ENCODE measurements at regions not wholly inside any gene's neighbourhood (a gene's known extent, or its start where the extent isn't known, plus 50 kb on each side); places are given as distances from the start of the nearest gene placed in this dataset.

DNA sequence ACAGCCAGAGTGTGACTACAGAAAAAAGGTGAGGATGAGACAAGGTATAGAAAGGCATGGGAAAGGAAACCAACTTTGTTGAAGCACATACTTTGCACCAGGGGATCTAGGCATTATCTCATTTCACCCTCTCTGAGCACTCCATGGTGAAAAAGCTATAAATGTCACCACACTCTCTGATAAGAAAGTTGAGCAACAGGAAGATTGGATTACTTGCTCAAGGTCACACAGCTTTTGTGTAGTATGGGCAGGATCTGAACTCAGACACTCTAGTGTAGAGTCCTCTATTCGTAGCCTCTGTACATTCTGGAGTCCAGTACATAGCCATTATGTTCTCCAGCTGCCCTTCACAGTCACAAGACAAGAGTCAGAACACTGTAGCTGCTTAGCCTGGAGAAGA, 163.4 kb upstream of the SEMA6D start:
- H3K27me3 Mint-ChIP-seq = no peaks in the 10 kb centered on the region
- no peaks in the 10 kb centered on the region for H3K9me3 Mint-ChIP-seq
- DNase-seq (no peak), ATAC-seq (replicated peaks) (no peak)
- H3K4me1 Mint-ChIP-seq = no peaks in the 10 kb centered on the region
- H3K27ac Mint-ChIP-seq = peak overlapping the region; percentile 10
- no peaks in the 10 kb centered on the region for H3K36me3 Mint-ChIP-seq
- no peak overlapping the region for H3K4me3 Mint-ChIP-seq

DNA sequence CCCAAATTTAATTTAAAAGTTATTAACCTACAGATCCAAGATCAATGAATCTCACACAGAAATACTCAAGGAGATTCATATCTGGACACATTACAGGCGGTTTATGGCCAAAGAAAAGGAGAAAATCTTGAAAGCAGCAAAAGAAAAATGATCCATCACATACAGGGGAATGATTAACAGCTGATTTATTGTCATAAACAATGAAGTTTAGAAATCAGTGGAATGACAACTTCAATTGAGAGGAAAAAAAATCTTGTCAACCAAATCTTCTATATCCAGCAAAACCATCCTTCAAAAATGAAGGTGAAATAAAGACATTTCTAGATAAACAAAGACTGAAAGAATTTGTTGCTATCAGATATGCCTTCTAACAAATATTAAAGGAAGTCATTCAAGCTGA, 156.2 kb upstream of the SEMA6D start:
- peaks cover 12 to 15% of the 10 kb centered on the region in 2 donors for H3K9me3 Mint-ChIP-seq
- no peak overlapping the region for H3K4me3 Mint-ChIP-seq
- ATAC-seq (replicated peaks) = no peak
- no peaks in the 10 kb centered on the region for H3K4me1 Mint-ChIP-seq
- no peak overlapping the region for H3K27ac Mint-ChIP-seq
- DNase-seq = no peak
- peaks cover 0 to 2% of the 10 kb centered on the region in 2 donors for H3K36me3 Mint-ChIP-seq
- H3K27me3 Mint-ChIP-seq = peaks cover 0 to 4% of the 10 kb centered on the region in 2 donors

DNA sequence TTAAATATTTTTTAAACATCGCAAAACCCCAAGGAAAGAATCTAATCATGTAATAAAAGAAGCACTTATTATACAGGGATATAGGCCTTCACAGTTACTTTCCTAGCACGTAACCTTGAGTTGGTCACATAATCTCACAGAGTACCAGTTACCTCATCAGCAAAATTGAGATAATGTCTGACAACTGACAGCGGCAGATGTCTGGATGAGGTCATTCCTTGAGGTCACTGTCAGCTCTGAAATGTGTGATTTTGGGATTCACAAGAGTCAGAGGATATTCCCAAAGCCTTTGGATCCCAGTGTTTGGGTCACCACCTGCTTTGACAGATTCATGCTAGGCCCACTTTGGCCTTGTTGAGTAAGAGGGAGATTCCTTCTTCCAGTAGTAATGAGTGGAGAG, 151.4 kb upstream of the SEMA6D start:
- Mint-ChIP-seq H3K4me3 (no peak overlapping the region), H3K9me3 (peaks cover 2 to 4% of the 10 kb centered on the region in 2 donors), H3K27me3 (no peaks in the 10 kb centered on the region), H3K4me1 (no peaks in the 10 kb centered on the region), H3K27ac (no peak overlapping the region), H3K36me3 (no peaks in the 10 kb centered on the region)
- DNase-seq (no peak), ATAC-seq (replicated peaks) (no peak)

DNA sequence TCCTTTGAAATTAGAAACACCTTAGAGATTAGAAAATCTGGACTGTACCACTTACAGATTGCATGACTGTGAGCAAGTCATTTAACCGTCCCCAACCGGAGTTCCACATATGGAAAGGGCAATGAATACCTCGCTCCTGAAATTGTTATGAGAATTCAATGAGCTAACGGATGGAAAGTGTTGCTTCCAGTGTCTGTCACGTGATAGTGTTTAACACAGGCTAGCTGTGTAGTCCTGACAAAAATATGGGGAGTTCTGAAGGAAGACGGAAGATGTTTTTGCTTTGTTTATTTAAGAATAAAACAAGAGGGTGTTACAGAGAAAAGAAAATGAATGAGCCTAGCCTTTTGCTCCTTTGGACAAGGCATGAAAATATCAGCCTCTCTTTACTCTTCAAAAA, 150.7 kb upstream of the SEMA6D start:
- DNase-seq (no peak), ATAC-seq (replicated peaks) (no peak)
- H3K4me1 Mint-ChIP-seq = no peaks in the 10 kb centered on the region
- no peak overlapping the region for H3K4me3 Mint-ChIP-seq
- H3K9me3 Mint-ChIP-seq = peaks cover 0 to 1% of the 10 kb centered on the region in 2 donors
- no peak overlapping the region for H3K27ac Mint-ChIP-seq
- no peaks in the 10 kb centered on the region for H3K27me3 Mint-ChIP-seq
- H3K36me3 Mint-ChIP-seq = no peaks in the 10 kb centered on the region

DNA sequence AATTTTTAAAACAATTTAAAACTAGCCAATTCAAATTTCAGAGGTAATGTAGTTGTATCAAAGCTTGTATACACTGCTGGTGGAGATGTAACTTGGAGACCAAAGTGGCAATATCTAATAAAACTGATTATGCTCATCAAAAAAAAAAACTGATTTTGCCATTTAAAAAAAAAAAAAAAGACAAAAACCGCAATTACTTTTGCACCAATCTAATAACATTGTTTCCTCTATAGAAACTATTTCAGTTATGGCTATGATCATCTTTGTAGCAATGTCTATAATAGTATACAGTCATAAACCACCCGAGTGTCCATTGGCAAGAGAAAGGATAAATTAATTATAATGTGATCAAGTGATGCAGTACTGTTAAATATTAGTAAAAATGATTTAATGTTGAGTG, 149.3 kb upstream of the SEMA6D start:
- no peaks in the 10 kb centered on the region for H3K27me3 Mint-ChIP-seq
- ATAC-seq (replicated peaks) = no peak
- H3K36me3 Mint-ChIP-seq = no peaks in the 10 kb centered on the region
- H3K4me1 Mint-ChIP-seq = no peaks in the 10 kb centered on the region
- H3K27ac Mint-ChIP-seq = no peak overlapping the region
- H3K9me3 Mint-ChIP-seq = peaks cover 0 to 1% of the 10 kb centered on the region in 2 donors
- no peak for DNase-seq
- no peak overlapping the region for H3K4me3 Mint-ChIP-seq

DNA sequence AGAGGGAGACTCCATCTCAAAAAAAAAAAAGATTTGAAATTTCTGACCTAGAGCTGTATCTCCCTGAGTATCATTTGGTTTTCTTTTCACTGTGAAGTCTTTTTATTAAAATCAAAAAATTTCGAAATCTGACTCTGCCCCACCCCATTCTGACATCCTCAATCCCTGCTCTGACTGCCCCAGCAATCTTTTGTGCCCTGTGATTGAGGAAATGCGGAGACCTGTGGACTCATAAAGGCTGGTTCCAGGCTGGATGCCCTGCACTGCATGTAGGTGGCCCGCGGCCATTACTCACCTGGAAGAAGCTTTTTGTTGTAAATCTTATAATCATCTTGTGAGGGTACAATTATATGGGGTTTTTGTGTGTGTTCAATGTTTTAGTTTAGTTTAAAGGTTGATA, 147.3 kb upstream of the SEMA6D start:
- H3K4me1 Mint-ChIP-seq = no peaks in the 10 kb centered on the region
- DNase-seq (no peak), ATAC-seq (replicated peaks) (no peak)
- H3K36me3 Mint-ChIP-seq = no peaks in the 10 kb centered on the region
- no peak overlapping the region for H3K4me3 Mint-ChIP-seq
- H3K27me3 Mint-ChIP-seq = no peaks in the 10 kb centered on the region
- no peaks in the 10 kb centered on the region for H3K9me3 Mint-ChIP-seq
- H3K27ac Mint-ChIP-seq = no peak overlapping the region

DNA sequence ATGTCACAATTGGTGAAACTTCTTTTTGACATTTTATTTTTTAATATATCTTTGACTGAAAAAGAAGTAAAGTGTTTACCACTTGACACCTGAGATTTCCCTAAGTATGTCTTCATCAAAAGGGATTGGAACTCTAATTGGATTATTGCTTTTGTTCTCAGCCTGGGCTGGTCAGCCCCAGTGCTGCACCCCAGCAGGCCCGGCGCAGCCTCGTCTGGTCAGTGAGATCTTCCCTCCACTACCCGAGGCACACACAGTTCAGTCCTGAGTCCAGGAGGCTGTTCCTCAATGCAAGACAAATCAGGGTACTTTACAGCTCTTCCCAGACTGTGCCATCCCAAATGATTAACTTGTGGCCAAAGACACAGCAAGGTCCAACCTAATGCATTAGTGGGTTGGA, 146.9 kb upstream of the SEMA6D start:
- Mint-ChIP-seq H3K36me3 (no peaks in the 10 kb centered on the region), H3K27ac (no peak overlapping the region), H3K27me3 (no peaks in the 10 kb centered on the region), H3K4me3 (no peak overlapping the region), H3K9me3 (no peaks in the 10 kb centered on the region), H3K4me1 (no peaks in the 10 kb centered on the region)
- DNase-seq (no peak), ATAC-seq (replicated peaks) (no peak)

DNA sequence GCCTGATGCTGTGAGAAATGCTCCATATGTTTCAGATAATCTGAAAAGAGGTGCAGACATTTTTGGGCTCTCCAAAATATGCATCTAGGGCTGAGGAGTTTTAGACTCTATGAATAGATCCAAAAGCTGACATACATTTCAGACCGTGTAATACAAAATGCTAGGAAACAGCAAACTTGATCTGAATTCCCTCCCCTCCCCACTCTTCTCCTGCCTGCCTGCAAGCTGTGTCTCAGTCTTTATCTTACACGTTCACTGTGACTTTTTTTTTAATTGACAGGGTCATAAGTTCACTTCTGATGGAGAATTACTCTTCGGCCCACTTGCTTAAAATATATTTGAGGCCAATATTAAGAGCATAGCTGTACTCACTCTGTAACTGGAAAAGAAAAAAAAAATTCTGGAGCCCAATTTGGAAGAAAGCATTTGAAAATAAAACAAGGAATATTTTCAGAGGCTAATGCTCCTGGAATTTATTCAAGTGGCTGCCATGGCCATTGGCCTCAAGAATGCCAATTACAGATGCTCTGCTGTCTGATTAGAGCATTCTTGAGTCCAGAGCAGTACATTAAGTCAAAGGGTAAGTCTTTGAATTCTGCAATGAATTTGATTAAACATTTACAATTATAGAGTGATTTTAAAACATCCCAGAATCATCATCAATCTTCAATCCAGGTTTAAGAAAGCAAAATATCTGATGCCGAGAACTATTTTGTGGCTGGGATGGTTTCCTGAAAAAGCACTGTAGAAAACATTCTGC, 146.2 kb upstream of the SEMA6D start:
- H3K9me3 Mint-ChIP-seq = no peaks in the 10 kb centered on the region
- ATAC-seq (replicated peaks) (no peak), DNase-seq (no peak)
- no peaks in the 10 kb centered on the region for H3K4me1 Mint-ChIP-seq
- no peak overlapping the region for H3K4me3 Mint-ChIP-seq
- H3K36me3 Mint-ChIP-seq = no peaks in the 10 kb centered on the region
- H3K27ac Mint-ChIP-seq = no peak overlapping the region
- H3K27me3 Mint-ChIP-seq = no peaks in the 10 kb centered on the region

DNA sequence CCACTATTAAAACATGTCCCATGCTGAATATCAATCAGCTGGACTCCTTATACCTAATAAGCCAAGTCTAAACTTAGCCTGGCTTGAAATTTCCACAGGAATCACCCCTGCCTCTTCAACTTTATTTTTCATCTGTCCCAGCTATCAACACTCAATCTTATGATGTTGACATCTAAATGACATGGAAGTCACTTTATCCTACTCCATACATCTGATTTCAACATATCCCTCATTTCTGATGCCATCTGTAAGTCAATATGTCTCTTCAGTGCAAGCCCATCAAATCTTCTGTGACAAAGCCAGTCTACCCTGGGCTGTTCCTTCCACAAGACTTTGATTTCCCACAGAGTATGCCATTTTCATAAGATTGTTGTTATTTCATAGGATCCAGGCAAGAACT, 143.6 kb upstream of the SEMA6D start:
- no peak overlapping the region for H3K27ac Mint-ChIP-seq
- no peaks in the 10 kb centered on the region for H3K36me3 Mint-ChIP-seq
- no peaks in the 10 kb centered on the region for H3K9me3 Mint-ChIP-seq
- H3K4me1 Mint-ChIP-seq = no peaks in the 10 kb centered on the region
- no peak overlapping the region for H3K4me3 Mint-ChIP-seq
- DNase-seq (no peak), ATAC-seq (replicated peaks) (no peak)
- no peaks in the 10 kb centered on the region for H3K27me3 Mint-ChIP-seq

DNA sequence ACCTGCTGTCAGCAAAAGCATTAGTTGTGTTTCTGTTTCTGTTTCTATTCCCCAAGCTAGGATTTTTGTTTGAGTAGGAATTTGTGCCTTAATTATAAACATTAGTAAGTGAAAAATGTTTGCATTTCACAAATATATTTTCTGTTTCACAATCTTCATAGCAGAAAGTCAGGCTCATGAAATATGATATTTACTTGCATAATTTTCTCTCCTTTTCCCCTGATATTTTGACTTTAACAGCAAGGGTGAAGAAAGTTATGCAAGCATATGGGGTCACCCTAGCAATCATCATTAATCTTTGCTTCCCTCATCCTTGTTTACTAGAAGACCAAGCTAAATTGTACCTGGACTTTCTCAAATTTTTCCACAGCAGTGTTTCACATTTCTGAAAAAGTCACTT, 140.3 kb upstream of the SEMA6D start:
- no peaks in the 10 kb centered on the region for H3K36me3 Mint-ChIP-seq
- H3K4me3 Mint-ChIP-seq = no peak overlapping the region
- ATAC-seq (replicated peaks) (no peak), DNase-seq (no peak)
- H3K27me3 Mint-ChIP-seq = no peaks in the 10 kb centered on the region
- H3K9me3 Mint-ChIP-seq = no peaks in the 10 kb centered on the region
- no peak overlapping the region for H3K27ac Mint-ChIP-seq
- H3K4me1 Mint-ChIP-seq = no peaks in the 10 kb centered on the region

DNA sequence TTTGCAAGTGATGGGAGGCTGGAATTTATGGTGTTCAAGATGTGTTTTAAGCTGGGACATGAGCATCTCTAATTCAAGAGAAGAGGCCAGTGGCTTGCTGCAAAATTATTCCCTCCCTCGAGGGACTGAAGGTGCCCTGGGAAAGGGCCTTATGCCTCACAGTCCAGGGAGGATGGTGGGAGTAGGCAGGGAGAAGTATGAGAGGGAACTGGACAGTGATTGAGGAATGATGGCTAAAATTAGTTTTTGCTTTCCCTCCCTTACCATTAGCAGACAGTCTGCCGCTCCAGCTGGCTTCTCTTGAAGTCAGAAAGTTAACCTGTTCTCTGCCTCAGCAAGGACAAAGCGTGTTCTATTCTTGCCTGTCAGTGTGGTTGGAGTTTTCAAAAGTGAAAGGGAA, 139.8 kb upstream of the SEMA6D start:
- H3K36me3 Mint-ChIP-seq = no peaks in the 10 kb centered on the region
- no peaks in the 10 kb centered on the region for H3K4me1 Mint-ChIP-seq
- DNase-seq (no peak), ATAC-seq (replicated peaks) (no peak)
- no peaks in the 10 kb centered on the region for H3K27me3 Mint-ChIP-seq
- H3K4me3 Mint-ChIP-seq = no peak overlapping the region
- no peak overlapping the region for H3K27ac Mint-ChIP-seq
- no peaks in the 10 kb centered on the region for H3K9me3 Mint-ChIP-seq

DNA sequence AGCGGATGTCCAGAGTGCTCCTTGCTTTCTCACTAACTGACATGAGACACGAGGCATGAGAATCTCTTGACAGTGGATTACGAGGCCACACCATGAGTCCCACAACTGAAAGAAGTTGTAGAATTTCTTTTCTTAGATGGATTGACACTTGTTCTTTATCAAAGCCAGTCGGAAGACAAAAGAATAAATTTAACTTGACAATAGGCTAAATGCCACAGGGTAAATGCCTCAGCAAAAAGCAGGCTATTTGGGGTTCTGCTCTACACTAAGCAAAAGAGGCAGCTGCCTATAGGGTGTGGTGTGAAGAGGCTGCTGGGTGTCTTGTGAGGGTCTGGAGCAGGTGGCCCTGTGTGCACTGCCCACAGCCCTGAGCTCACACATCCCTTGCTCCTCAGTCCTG, 135.1 kb upstream of the SEMA6D start:
- Mint-ChIP-seq H3K27me3 (no peaks in the 10 kb centered on the region), H3K36me3 (no peaks in the 10 kb centered on the region), H3K27ac (no peak overlapping the region), H3K4me3 (no peak overlapping the region), H3K4me1 (no peaks in the 10 kb centered on the region), H3K9me3 (no peaks in the 10 kb centered on the region)
- DNase-seq (no peak), ATAC-seq (replicated peaks) (no peak)

DNA sequence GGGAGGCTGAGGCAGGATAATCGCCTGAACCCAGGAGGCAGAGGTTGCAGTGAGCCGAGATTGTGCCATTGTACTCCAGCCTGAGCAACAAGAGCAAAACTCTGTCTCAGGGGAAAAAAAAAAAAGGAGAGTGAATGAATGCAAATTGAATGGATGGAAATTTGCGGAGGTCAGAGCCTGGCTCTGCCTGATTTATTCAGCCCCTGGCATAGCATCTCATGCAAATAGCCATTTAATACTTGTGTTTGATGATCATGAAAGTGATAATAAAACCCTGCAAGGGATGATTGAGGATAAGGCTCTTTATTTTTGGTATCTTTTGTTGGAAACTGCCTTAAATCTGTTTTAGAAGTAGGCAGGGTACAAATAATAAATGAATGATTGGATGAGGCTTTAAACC, 133.0 kb upstream of the SEMA6D start:
- Mint-ChIP-seq H3K4me3 (no peak overlapping the region), H3K36me3 (no peaks in the 10 kb centered on the region), H3K4me1 (no peaks in the 10 kb centered on the region), H3K9me3 (no peaks in the 10 kb centered on the region), H3K27ac (no peak overlapping the region), H3K27me3 (no peaks in the 10 kb centered on the region)
- no peak for ATAC-seq (replicated peaks)
- no peak for DNase-seq

DNA sequence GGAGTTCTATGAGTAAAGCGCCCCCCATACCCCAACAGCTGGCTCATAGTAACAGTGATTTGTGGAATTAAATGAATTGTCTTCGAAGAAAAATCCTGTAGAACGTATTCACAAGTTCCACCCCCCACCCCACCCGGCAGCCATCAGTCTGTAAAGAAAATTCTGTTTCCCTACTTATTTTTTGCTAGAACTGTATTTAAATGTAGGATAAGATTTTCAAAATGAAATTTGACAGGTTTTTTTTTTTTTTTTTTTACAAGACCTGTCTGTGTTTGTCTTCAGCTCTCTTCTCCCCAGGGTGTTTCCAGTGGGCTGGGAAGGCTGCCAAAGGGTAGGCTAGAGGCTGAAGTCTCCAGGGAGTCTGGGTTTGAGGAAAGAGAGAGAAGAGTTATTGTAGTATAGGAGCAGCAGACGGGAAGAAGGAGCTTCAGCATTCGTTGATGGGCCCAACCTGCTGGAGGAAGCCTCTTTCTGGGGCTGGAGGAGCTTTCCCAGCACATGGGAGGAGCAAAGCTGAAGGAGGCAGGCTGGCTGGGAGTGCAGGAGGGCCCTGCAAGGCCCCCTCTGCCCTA, 130.6 kb upstream of the SEMA6D start:
- Mint-ChIP-seq H3K4me3 (no peak overlapping the region), H3K27ac (no peak overlapping the region), H3K36me3 (no peaks in the 10 kb centered on the region), H3K4me1 (no peaks in the 10 kb centered on the region), H3K27me3 (no peaks in the 10 kb centered on the region), H3K9me3 (no peaks in the 10 kb centered on the region)
- no peak for DNase-seq
- ATAC-seq (replicated peaks) = no peak

DNA sequence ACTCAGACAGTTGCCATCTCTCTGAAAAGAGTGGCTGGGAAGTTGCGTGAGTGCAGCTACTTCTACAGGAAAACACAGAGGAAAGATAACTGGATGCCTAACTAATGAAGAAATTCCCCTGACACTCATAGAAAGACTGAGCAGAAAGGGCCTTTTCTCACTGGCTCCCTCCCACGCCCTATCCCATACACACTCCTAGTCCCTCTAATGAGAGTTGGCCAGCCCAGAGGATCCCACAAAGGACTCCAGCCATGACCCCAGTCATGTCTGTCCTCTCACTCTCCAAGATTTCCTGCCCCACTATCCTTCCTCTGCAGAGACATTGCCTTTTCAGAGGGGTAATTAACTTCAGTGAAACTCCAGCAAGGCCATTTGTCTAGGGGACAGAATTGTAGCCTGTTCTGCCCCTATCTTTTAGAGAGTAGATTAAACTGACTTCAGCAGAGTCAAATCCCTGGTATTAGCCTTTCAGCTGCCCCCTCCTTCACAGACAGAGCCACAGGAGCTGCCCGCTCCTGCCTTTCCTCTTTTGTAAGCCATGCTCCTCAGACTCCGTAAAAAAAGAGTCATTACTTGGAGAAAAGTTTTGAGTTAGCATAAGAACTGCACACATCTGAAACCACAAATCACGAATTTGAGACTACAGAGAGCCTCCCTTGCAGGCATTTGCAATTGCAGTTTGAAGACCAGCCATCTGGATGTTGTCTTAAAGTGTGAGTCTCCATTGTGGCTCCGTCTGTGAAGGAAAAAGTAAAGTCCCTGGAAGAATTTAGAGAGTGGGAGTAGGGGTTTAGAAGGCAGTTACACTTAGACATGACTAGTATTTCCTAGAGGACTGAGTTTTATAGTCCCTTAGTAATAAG, 129.1 kb upstream of the SEMA6D start:
- no peaks in the 10 kb centered on the region for H3K9me3 Mint-ChIP-seq
- H3K4me1 Mint-ChIP-seq = no peaks in the 10 kb centered on the region
- H3K27ac Mint-ChIP-seq = no peak overlapping the region
- H3K27me3 Mint-ChIP-seq = no peaks in the 10 kb centered on the region
- no peaks in the 10 kb centered on the region for H3K36me3 Mint-ChIP-seq
- no peak overlapping the region for H3K4me3 Mint-ChIP-seq
- no peak for DNase-seq
- no peak for ATAC-seq (replicated peaks)
